ENCODE measurements at regions not wholly inside any gene's neighbourhood (a gene's known extent, or its start where the extent isn't known, plus 50 kb on each side); places are given as distances from the start of the nearest gene placed in this dataset.

DNA sequence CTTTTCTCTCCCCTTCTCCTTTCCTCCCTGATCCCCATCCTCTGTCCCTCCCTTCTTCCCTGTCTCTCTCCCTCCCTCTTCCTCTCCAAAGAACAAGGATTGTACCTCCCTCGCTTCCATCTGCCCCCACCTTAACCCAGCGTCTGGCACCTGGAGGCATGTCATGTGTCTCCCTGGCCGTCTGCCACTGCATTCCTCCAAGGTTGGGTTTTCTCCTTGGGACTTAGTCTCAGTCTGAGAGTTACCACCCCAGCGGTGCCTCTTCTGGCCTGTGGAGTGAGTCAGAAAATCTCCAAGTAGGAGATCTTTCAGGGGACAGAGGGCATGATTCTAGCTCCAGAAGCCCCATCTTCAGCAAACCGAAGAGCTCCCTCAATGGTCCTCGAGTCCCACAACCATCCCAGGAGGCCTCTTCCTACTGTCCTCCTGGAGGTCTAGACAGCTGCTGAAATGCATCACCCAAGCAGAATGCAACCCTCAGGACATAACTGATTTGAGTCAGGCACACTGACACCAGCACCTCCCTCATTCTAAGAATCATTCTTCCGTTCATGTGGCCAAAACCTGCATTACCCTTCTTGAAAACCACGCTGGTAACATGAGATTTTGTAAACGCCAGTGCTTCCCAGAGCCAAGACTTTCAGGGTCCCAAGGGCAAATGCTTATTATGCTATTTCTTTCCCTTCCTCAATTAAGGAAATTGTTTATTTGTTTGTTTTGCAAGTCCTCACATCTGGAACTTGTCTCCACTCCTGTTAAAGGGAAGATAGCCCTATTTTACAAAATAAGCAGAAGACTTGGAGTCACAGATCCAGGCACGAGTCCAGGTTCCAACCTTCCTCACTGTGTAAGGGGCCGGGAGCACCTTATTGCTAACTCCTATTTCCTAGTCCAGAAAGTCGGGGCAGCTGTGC, 463.2 kb downstream of the BCL11B start:
- H3K36me3 ChIP-seq (ENCODE audit: control insufficient read depth, insufficient read depth, low read length), result no peaks in the 10 kb centered on the region
- H3K27me3 ChIP-seq (replicated peaks; ENCODE audit: control insufficient read depth, insufficient read depth, low read length), result no peaks in the 10 kb centered on the region
- H3K4me3 ChIP-seq (replicated peaks; ENCODE audit: low read depth, low read length), result no peak overlapping the region
- no peak for DNase-seq (ENCODE audit: extremely low read depth, insufficient read length)
- TF ChIP-seq, protein P1, sequence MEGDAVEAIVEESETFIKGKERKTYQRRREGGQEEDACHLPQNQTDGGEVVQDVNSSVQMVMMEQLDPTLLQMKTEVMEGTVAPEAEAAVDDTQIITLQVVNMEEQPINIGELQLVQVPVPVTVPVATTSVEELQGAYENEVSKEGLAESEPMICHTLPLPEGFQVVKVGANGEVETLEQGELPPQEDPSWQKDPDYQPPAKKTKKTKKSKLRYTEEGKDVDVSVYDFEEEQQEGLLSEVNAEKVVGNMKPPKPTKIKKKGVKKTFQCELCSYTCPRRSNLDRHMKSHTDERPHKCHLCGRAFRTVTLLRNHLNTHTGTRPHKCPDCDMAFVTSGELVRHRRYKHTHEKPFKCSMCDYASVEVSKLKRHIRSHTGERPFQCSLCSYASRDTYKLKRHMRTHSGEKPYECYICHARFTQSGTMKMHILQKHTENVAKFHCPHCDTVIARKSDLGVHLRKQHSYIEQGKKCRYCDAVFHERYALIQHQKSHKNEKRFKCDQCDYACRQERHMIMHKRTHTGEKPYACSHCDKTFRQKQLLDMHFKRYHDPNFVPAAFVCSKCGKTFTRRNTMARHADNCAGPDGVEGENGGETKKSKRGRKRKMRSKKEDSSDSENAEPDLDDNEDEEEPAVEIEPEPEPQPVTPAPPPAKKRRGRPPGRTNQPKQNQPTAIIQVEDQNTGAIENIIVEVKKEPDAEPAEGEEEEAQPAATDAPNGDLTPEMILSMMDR (IDR thresholded peaks at IDR 0.05; ENCODE audit: insufficient read depth, low read length, poor library complexity, severe bottlenecking), result no peak

DNA sequence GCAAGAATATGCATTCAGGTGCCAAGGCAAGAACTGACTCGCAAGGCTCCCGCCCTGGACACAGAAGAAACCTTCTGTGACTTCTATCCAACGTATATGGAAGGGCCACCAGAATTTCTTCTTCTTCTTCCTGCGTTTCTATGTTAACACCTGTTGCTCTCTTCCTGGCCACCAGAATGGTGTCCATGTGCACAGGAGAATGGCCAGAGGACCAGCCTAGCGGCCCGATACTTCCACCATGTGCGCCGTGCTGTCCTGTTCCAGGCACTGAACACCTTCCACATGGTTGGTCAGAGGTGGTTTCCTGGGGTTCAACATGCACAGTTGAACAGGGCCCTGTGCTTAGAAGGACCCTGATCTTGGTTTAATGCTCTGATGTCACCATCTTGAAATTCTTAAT, 455.8 kb downstream of the BCL11B start:
- DNase-seq (ENCODE audit: extremely low read depth, insufficient read length), result no peak
- H3K36me3 ChIP-seq (ENCODE audit: control insufficient read depth, insufficient read depth, low read length), result no peaks in the 10 kb centered on the region
- TF ChIP-seq, protein P1 (IDR thresholded peaks at IDR 0.05; ENCODE audit: insufficient read depth, low read length, poor library complexity, severe bottlenecking), result no peak
- H3K27me3 ChIP-seq (replicated peaks; ENCODE audit: control insufficient read depth, insufficient read depth, low read length), result no peaks in the 10 kb centered on the region
- H3K4me3 ChIP-seq (replicated peaks; ENCODE audit: low read depth, low read length), result no peak overlapping the region

DNA sequence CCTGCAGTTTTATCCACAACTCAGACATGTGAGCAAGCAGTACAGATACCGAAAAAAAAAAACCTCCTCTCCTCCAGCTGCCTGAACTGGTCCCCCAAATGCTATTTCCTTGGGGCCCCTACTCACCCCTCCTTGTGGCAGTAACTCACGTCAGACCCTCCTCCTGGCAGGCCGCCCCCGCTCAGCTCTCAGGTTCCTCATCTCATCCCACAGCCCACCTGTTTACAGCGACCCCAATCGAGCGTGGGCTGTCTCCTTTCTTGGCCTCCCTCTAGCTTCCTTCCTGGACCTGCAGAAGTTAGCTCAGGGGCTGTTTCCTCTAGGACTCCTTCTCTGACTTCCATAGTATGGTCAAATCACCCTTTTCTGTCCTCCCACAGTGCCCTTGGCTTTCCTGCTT, 455.3 kb downstream of the BCL11B start:
- H3K36me3 ChIP-seq (ENCODE audit: control insufficient read depth, insufficient read depth, low read length), result no peaks in the 10 kb centered on the region
- TF ChIP-seq, protein P1 (IDR thresholded peaks at IDR 0.05; ENCODE audit: insufficient read depth, low read length, poor library complexity, severe bottlenecking), result no peak
- no peak for DNase-seq (ENCODE audit: extremely low read depth, insufficient read length)
- H3K4me3 ChIP-seq (replicated peaks; ENCODE audit: low read depth, low read length), result no peak overlapping the region
- H3K27me3 ChIP-seq (replicated peaks; ENCODE audit: control insufficient read depth, insufficient read depth, low read length), result no peaks in the 10 kb centered on the region

DNA sequence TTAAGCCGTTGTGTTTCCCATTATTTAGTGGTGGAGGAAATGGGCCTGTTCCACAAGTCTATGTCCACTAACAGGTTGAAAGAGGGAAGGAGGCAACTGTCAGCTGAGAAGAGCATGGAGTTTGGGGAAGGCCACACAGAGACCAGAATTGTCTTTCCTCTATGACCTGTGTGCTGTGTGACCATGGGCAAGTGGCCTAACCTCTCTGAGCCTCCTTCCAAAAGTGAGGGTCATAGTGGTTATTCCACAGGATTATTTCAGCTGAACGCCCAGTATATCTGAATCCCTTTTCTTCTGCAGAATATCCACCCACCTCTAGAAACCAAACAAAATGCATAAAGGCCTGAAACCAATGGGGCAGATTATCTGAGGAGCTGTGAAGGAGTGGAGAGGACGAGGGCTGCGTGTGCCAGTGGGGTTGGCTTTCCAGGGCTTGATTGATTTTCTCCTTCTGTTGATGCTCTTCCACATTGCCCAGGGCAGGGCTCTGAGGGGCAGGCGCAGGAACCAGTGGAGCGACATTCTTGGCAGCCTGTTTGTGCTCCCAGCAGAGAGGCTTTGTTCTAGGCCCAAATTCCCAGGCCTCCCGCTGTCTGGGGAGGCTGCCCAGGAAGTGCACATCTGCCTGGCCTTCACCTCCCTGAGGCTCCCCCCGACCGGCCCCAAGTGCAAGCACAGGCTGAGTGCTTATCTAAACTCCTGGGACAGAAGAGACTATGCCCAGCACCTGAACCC, 452.7 kb downstream of the BCL11B start:
- TF ChIP-seq, protein P1 (IDR thresholded peaks at IDR 0.05; ENCODE audit: insufficient read depth, low read length, poor library complexity, severe bottlenecking), result no peak
- H3K36me3 ChIP-seq (ENCODE audit: control insufficient read depth, insufficient read depth, low read length), result no peaks in the 10 kb centered on the region
- no peak for DNase-seq (ENCODE audit: extremely low read depth, insufficient read length)
- no peaks in the 10 kb centered on the region for H3K27me3 ChIP-seq (replicated peaks; ENCODE audit: control insufficient read depth, insufficient read depth, low read length)
- no peak overlapping the region for H3K4me3 ChIP-seq (replicated peaks; ENCODE audit: low read depth, low read length)

DNA sequence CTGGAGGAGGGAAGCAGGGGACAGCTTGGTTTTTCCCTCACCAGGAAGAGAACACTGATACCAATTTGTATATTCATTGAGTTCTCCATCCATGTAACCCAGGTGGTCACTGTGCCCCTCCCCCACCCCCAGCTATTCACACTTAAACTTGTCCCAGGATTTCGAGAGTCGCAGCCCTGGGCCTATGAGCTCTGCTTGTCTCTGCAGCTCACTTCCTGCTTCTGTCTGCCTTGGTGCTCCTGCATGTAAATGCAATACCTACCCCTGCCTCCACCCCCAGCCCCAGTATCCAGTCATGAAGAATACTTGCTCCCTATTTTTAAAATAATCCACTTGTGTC, 452.2 kb downstream of the BCL11B start:
- Histone ChIP-seq H3K4me3 (replicated peaks; ENCODE audit: low read depth, low read length) (no peak overlapping the region), H3K36me3 (ENCODE audit: control insufficient read depth, insufficient read depth, low read length) (no peaks in the 10 kb centered on the region), H3K27me3 (replicated peaks; ENCODE audit: control insufficient read depth, insufficient read depth, low read length) (no peaks in the 10 kb centered on the region)
- TF ChIP-seq, protein P1 (IDR thresholded peaks at IDR 0.05; ENCODE audit: insufficient read depth, low read length, poor library complexity, severe bottlenecking), result no peak
- DNase-seq (ENCODE audit: extremely low read depth, insufficient read length), result no peak

Data from GM06990 (cell line).